Right lobe of liver (tissue), 6 donors: ENCODE measurements at regions not wholly inside any gene's neighbourhood (a gene's known extent, or its start where the extent isn't known, plus 50 kb on each side); places are given as distances from the start of the nearest gene placed in this dataset.
A peak's percentile ranks its signal among the peaks of the same experiment; 100 is the strongest.

ENCODE experiments used
- ATAC-seq, 4 donors: fragments of 200-7000 bp; cut with Tn5 transposase; one replicate each; pipeline ENCODE4 v1.9.1; 2020; ENCODE audit warnings: mild to moderate bottlenecking in 4 of 4, moderate library complexity in 4 of 4
- DNase-seq, 3 donors: peaks; one replicate each; pipeline ENCODE4 v3.0.0-alpha.2; 2020
- H3K27ac ChIP-seq, 3 donors: fragments of 200-600 bp; one replicate each; pipeline ENCODE4 v1.8.0; 2022
- H3K27me3 ChIP-seq, 2 donors: fragments of 200-600 bp; one replicate each; pipeline ENCODE4 v1.8.0; 2022
- H3K36me3 ChIP-seq, 4 donors: fragments of 200-600 bp; sonication (generic) in 1 of 4; one replicate each; pipeline versions ENCODE4 v1.5.1 to v1.8.0; 2017 to 2022; ENCODE audit warnings: control low read depth in 1 of 4
- H3K4me1 ChIP-seq, 4 donors: fragments of 200-600 bp; sonication (generic) in 1 of 4; one replicate each; pipeline versions ENCODE4 v1.5.1 to v1.8.0; 2017 to 2022; ENCODE audit warnings: control low read depth in 1 of 4
- H3K4me3 ChIP-seq, 3 donors: fragments of 200-600 bp; one replicate each; pipeline ENCODE4 v1.8.0; 2022
- H3K9me3 ChIP-seq, 4 donors: fragments of 200-600 bp; sonication (generic) in 1 of 4; one replicate each; pipeline versions ENCODE4 v1.5.1 to v1.8.0; 2017 to 2022; ENCODE audit warnings: control low read depth in 1 of 4
- CTCF ChIP-seq, 4 donors: fragments of 200-600 bp in 3 of 4; fragments of 450-650 bp in 1 of 4; IDR thresholded peaks; one replicate each; pipeline versions ENCODE4 v1.5.1 to v1.8.0; 2016 to 2022; ENCODE audit warnings: antibody characterized with exemption in 4 of 4, mild to moderate bottlenecking in 2 of 4
- POLR2A ChIP-seq: fragments of 450-650 bp; IDR thresholded peaks from one replicate; pipeline ENCODE4 v1.6.1; 2017; ENCODE audit warnings: antibody characterized with exemption, mild to moderate bottlenecking
- WGBS: methylation state at CpG from one replicate; pipeline ENCODE4 v1.1.6; 2018; ENCODE audit warnings: low coverage, low lambda C conversion rate; ENCODE audit not compliant: insufficient coverage; ENCODE audit errors: missing lambda C conversion rate; 5-methylcytosine and 5-hydroxymethylcytosine counted together
- intact Hi-C, 2 donors: fragments of 100-400 bp; cut with DNase I; formaldehyde crosslinking; loops; one replicate each; pipeline versions ENCODE4 v1.11.2 to v1.14.1; 2022
- donor health status: DM: no; HTN: yes; CAD: no.
- donor health status: DM: no; HTN: no; CAD: no.
- donor health status: DM: no; HTN: no; CAD: no.
- donor health status: DM: no; HTN: yes; CAD: no.
- donor health status: DM: no; HTN: yes; CAD: no.

DNA sequence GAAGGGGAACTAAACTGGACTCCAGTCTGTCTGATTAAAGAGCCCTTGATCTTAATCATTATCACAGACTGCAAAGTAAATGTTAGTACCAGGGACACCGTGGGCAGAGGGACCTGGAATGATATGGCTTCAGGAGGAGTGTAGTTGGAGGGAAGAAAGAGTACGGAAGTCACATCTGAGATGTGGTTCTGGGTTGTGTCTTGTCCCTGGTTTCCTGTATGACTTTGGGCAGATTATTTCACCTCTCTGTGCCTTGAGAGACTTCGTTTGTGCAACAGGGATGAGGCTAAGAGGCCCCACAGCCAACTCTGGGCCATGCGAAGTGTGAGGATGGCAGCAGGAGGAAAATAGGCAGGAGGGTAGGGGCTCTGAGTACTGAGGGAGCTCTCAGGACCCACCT, 76.1 kb upstream of the SLC2A1 start:
- H3K36me3 ChIP-seq, result no peaks in the 10 kb centered on the region
- H3K27ac ChIP-seq, result no peak overlapping the region
- DNase-seq, result no peak
- TF ChIP-seq CTCF (IDR thresholded peaks at IDR 0.05) (no peak), POLR2A (no peak)
- no peaks in the 10 kb centered on the region for H3K27me3 ChIP-seq
- intact Hi-C loops, result no loop called here
- ATAC-seq, result no peak
- no peak overlapping the region for H3K4me3 ChIP-seq
- WGBS, result 28% methylated on average over 2 of the region's 4 CpGs
- no peaks in the 10 kb centered on the region for H3K9me3 ChIP-seq
- H3K4me1 ChIP-seq, result no peaks in the 10 kb centered on the region

DNA sequence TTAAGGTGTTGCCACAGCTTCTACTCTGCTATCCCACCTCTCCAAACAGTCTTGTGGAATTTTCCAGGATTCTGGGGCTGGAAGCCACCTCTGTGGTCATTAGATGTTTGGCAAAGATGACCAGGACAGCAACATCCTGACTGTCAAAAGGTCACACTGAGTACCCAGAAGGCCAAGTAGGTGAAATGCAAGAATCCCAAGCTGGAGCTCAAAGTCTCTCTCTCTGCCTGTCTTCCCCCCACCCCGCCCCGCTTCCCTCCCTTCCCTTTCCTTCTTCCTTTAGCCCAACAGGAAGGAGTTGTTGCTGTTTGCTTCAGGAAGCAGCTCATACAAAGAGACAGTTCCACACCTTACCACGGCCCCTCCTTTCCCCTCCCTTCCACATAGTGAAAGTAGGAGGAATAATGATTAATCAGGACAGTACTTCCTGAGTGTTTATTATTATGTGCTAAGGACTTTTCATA, 75.6 kb upstream of the SLC2A1 start:
- TF ChIP-seq POLR2A (no peak), CTCF (IDR thresholded peaks at IDR 0.05) (no peak)
- no peaks in the 10 kb centered on the region for H3K36me3 ChIP-seq
- H3K9me3 ChIP-seq, result no peaks in the 10 kb centered on the region
- DNase-seq (no peak), ATAC-seq (peak; percentile 39 to 77 (median 68))
- WGBS, result 0% methylated on average over 1 of the region's 3 CpGs
- intact Hi-C loops, result no loop called here
- no peak overlapping the region for H3K4me3 ChIP-seq
- H3K27me3 ChIP-seq, result no peaks in the 10 kb centered on the region
- H3K27ac ChIP-seq, result no peak overlapping the region
- H3K4me1 ChIP-seq, result no peaks in the 10 kb centered on the region

- 85% methylated on average over 10 of the region's 14 CpGs for WGBS
- Histone ChIP-seq H3K4me1 (no peaks in the 10 kb centered on the region), H3K9me3 (no peaks in the 10 kb centered on the region), H3K4me3 (no peak overlapping the region), H3K27ac (no peak overlapping the region), H3K36me3 (no peaks in the 10 kb centered on the region), H3K27me3 (no peaks in the 10 kb centered on the region)
- intact Hi-C loops, result no loop called here
- DNase-seq (no peak), ATAC-seq (no peak)
- TF ChIP-seq POLR2A (no peak), CTCF (IDR thresholded peaks at IDR 0.05) (no peak)
These were observed 72.9 kb upstream of the SLC2A1 start for GRCh38 chr1:43031316-43032203.

GRCh38 chr1:43024905-43025304, 66.2 kb upstream of the SLC2A1 start:
- WGBS, result 73% methylated on average over 5 of the region's 7 CpGs
- TF ChIP-seq CTCF (IDR thresholded peaks at IDR 0.05) (no peak), POLR2A (no peak)
- Histone ChIP-seq H3K4me3 (no peak overlapping the region), H3K27ac (no peak overlapping the region), H3K36me3 (no peaks in the 10 kb centered on the region), H3K9me3 (no peaks in the 10 kb centered on the region), H3K27me3 (no peaks in the 10 kb centered on the region), H3K4me1 (no peaks in the 10 kb centered on the region)
- DNase-seq (no peak), ATAC-seq (no peak)
- intact Hi-C loops, result no loop called here
